ENCODE measurements at regions not wholly inside any gene's neighbourhood (a gene's known extent, or its start where the extent isn't known, plus 50 kb on each side); places are given as distances from the start of the nearest gene placed in this dataset.

- TF ChIP-seq CTCF (IDR thresholded peaks at IDR 0.05) (no peak), ZFX (IDR thresholded peaks at IDR 0.05; ENCODE audit: borderline replicate concordance) (no peak)
Measured at GRCh38 chr2:125491663-125492062, 1164.3 kb upstream of the GYPC start.

Measured in 22Rv1 (cell line).